HepG2 (cell line): ENCODE measurements at regions not wholly inside any gene's neighbourhood (a gene's known extent, or its start where the extent isn't known, plus 50 kb on each side); places are given as distances from the start of the nearest gene placed in this dataset.

Experiments
- ATAC-seq: fragments of 200-7000 bp; cut with Tn5 transposase; 3 replicates; pipeline ENCODE4 v1.9.1; 2020; ENCODE audit warnings: mild to moderate bottlenecking, moderate library complexity
- BruUV-seq: library from RNA; stranded (reverse); fragments of 400-500 nt; replicated peaks from 2 replicates; lab custom pipeline; 2021; lab: Mats Ljungman, UMichigan
- CTCF ChIA-PET: fragments of 300-600 bp; formaldehyde crosslinking; extraction: SDS; loops from one replicate; lab custom pipeline; 2021; ENCODE audit warnings: low total read pairs, inconsistent platforms, low intra/inter-chr PET ratio; lab: Yijun Ruan, JAX
- POLR2A ChIA-PET: fragments of 350-600 bp; sonication (Branson Sonifier 250); formaldehyde crosslinking; loops from one replicate; lab custom pipeline; 2020; ENCODE audit warnings: antibody characterized with exemption, inconsistent platforms; lab: Yijun Ruan, JAX
- DNase-seq: peaks from one replicate; pipeline ENCODE4 v3.0.0-alpha.2; 2015; ENCODE audit warnings: low spot score
- FAIRE-seq: peaks from 3 replicates; lab custom pipeline; 2011; peaks lifted over from hg19 to GRCh38; lab: Jason Lieb, UNC
- H2AFZ ChIP-seq: one replicate; pipeline ENCODE4 v1.6.1; 2011; ENCODE audit warnings: low read length, inconsistent platforms
- H3K27ac ChIP-seq: fragments of 300-600 bp; 3 replicates; pipeline ENCODE4 v1.8.0; 2011; ENCODE audit warnings: mixed run types, mild to moderate bottlenecking, mixed read lengths, low read length, inconsistent platforms; ENCODE audit not compliant: insufficient read depth; ENCODE audit errors: extremely low read length
- H3K27me3 ChIP-seq, 2 experiments: fragments of 200-600 bp in 1 of 2; 2 replicates in 1 of 2; 3 replicates in 1 of 2; pipeline versions ENCODE4 v1.6.0 to v1.8.0; 2011; ENCODE audit warnings: low read length in 2 of 2, mild to moderate bottlenecking in 2 of 2, moderate library complexity in 2 of 2, inconsistent platforms in 1 of 2; ENCODE audit not compliant: insufficient read depth in 2 of 2, control insufficient read depth in 1 of 2
- H3K36me3 ChIP-seq, 2 experiments: fragments of 200-600 bp in 1 of 2; replicated peaks in 1 of 2; 2 replicates in 1 of 2; 3 replicates in 1 of 2; pipeline versions ENCODE4 v1.5.1 to v1.8.0; 2011; ENCODE audit warnings: low read length in 2 of 2, inconsistent platforms in 1 of 2; ENCODE audit not compliant: insufficient read depth in 2 of 2, control insufficient read depth in 1 of 2
- H3K4me1 ChIP-seq: 2 replicates; pipeline ENCODE4 v1.5.1; 2012; ENCODE audit warnings: low read length, inconsistent platforms; ENCODE audit not compliant: insufficient read depth
- H3K4me2 ChIP-seq: 2 replicates; pipeline ENCODE4 v1.6.0; 2011; ENCODE audit warnings: low read depth, low read length, inconsistent platforms
- H3K4me3 ChIP-seq, 3 experiments: fragments of 200-600 bp in 1 of 3; sonication (generic), shearing (Covaris generic) in 1 of 3; replicated peaks in 1 of 3; 2 replicates each; pipeline ENCODE4 v1.5.1; 2011 to 2016; ENCODE audit warnings: low read length in 3 of 3, inconsistent platforms in 2 of 3, low read depth in 2 of 3, mild to moderate bottlenecking in 2 of 3, control low read depth in 1 of 3, mixed read lengths in 1 of 3; ENCODE audit not compliant: insufficient read depth in 1 of 3
- H3K79me2 ChIP-seq: one replicate; pipeline ENCODE4 v1.6.1; 2011; ENCODE audit warnings: low read length, inconsistent platforms; ENCODE audit not compliant: insufficient read depth
- H3K9ac ChIP-seq: 2 replicates; pipeline ENCODE4 v1.6.0; 2011; ENCODE audit warnings: mild to moderate bottlenecking, low read depth, low read length, inconsistent platforms; ENCODE audit not compliant: insufficient read depth
- H3K9me3 ChIP-seq: 2 replicates; pipeline ENCODE4 v1.5.1; 2012; ENCODE audit warnings: mild to moderate bottlenecking, low read length
- H4K20me1 ChIP-seq: 2 replicates; pipeline ENCODE4 v1.6.0; 2011; ENCODE audit warnings: inconsistent platforms, mild to moderate bottlenecking, low read length, moderate library complexity; ENCODE audit not compliant: insufficient read depth
- HNRNPK ChIP-seq: fragments of 200-400 bp; formaldehyde crosslinking; IDR thresholded peaks from 2 replicates; pipeline ENCODE4 v1.6.1; 2018; ENCODE audit warnings: low read length, low read depth, moderate library complexity, mild to moderate bottlenecking; ENCODE audit not compliant: poor library complexity, severe bottlenecking
- PCBP2 ChIP-seq: fragments of 200-400 bp; formaldehyde crosslinking; optimal IDR thresholded peaks from 2 replicates; pipeline ENCODE3; 2018; ENCODE audit warnings: low read length, low read depth; ENCODE audit not compliant: poor library complexity, severe bottlenecking
- RFX5 ChIP-seq: IDR thresholded peaks from 2 replicates; pipeline ENCODE4 v1.6.1; 2011; ENCODE audit warnings: low read depth, low read length, improper control_type of control experiment
- SRSF1 ChIP-seq: fragments of 200-400 bp; formaldehyde crosslinking; optimal IDR thresholded peaks from 2 replicates; pipeline ENCODE3; 2017; ENCODE audit warnings: mild to moderate bottlenecking, low read depth, low read length, moderate library complexity
- TERF1 ChIP-seq: sonication (generic); formaldehyde crosslinking; IDR thresholded peaks from 2 replicates; pipeline ENCODE4 v1.8.0; 2022; ENCODE audit warnings: mild to moderate bottlenecking, missing genetic modification reagents, moderate library complexity
- ZFP37 ChIP-seq: sonication (generic); formaldehyde crosslinking; IDR thresholded peaks from 2 replicates; pipeline ENCODE4 v1.4.0; 2020; ENCODE audit warnings: missing genetic modification reagents, borderline replicate concordance
- ZFP62 ChIP-seq: sonication (generic); formaldehyde crosslinking; IDR thresholded peaks from 2 replicates; pipeline ENCODE4 v1.4.0; 2020; ENCODE audit warnings: missing genetic modification reagents
- ZKSCAN8 ChIP-seq: IDR thresholded peaks from 2 replicates; pipeline ENCODE4 v1.6.1; 2016; ENCODE audit warnings: borderline replicate concordance, missing genetic modification reagents, missing compliant biosample characterization
- ZNF543 ChIP-seq: sonication (generic); formaldehyde crosslinking; IDR thresholded peaks from 2 replicates; pipeline ENCODE4 v1.4.0; 2020; ENCODE audit warnings: mild to moderate bottlenecking, missing genetic modification reagents
- ZNF713 ChIP-seq: sonication (generic); formaldehyde crosslinking; IDR thresholded peaks from 2 replicates; pipeline ENCODE4 v1.4.0; 2020; ENCODE audit warnings: mild to moderate bottlenecking, missing genetic modification reagents
- ZNF772 ChIP-seq: sonication (generic); formaldehyde crosslinking; IDR thresholded peaks from 2 replicates; pipeline ENCODE4 v1.5.0; 2020; ENCODE audit warnings: mild to moderate bottlenecking, missing genetic modification reagents
- WGBS: methylation state at CpG from one replicate; pipeline ENCODE4 v1.1.6; 2017; ENCODE audit warnings: low lambda C conversion rate; 5-methylcytosine and 5-hydroxymethylcytosine counted together
- in situ Hi-C: cut with HindIII; loops from 2 replicates; pipeline ENCODE4 v1.10.0; 2017; ENCODE audit warnings: low pct_unique_long_range_greater_than_20kb; ENCODE audit not compliant: extremely low pct_ligation_motif_present
- intact Hi-C: fragments of 100-400 bp; cut with micrococcal nuclease; formaldehyde crosslinking; loops from one replicate; pipeline ENCODE4 v1.10.0; 2022; ENCODE audit not compliant: unreplicated experiment
- TF ChIP-seq, protein P1 (sequence below): sonication (generic); formaldehyde crosslinking; IDR thresholded peaks from 2 replicates; pipeline ENCODE4 v1.5.0; 2020; ENCODE audit warnings: missing genetic modification reagents

DNA sequence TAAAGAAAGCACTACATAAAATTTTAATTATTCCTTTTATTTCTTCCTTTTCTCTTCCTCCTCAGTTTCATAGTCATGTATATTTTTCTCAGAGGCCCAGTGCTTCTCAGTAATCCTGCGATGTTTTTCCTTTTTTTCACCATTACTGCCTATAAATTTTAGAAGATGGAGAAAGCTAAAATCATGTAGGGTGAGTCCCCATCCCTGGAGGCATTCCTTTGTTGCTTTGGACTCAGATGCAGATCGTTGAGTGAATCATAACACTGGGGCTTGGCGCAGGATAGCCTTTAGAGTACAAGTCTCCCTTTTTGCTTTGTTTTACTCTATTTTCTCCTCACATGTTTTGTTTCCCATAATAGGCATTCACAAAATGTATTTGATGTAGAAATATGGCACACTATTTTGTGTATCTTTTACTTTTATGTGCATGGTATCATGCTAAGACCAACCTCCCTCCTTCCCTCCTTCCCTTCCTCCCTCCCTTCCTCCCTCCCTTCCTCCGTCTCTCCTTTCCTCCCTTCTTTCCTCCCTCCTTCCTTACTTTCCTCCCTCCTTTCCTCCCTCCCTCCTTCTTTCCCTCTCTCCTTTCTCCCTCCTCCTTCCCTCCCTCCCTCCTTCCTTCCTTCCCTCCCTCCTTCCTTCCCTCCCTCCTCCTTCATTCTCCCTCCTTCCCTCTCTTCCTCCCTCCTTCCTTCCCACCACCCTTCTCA lies 72.4 kb downstream of the NUDT12 start:
- no peak overlapping the region for H3K9ac ChIP-seq
- no peaks in the 10 kb centered on the region for H4K20me1 ChIP-seq
- FAIRE-seq (no peak), ATAC-seq (no peak), DNase-seq (no peak)
- no peak overlapping the region for H2AFZ ChIP-seq
- 12% methylated on average over 4 of the region's 4 CpGs for WGBS
- no peaks in the 10 kb centered on the region for H3K9me3 ChIP-seq
- no peak overlapping the region for H3K4me3 ChIP-seq
- no TSS peak for BruUV-seq
- CTCF ChIA-PET, result no interaction called here
- H3K79me2 ChIP-seq, result no peaks in the 10 kb centered on the region
- no peaks in the 10 kb centered on the region for H3K36me3 ChIP-seq
- no peaks in the 10 kb centered on the region for H3K27me3 ChIP-seq
- in situ Hi-C loops, result no loop called here
- H3K4me1 ChIP-seq, result no peaks in the 10 kb centered on the region
- TF ChIP-seq ZKSCAN8 (CRISPR knock-in tag) (no peak), ZNF772 (no peak), SRSF1 (no peak), ZNF543 (CRISPR knock-in tag) (no peak), ZNF713 (no peak), TERF1 (CRISPR knock-in tag) (no peak), RFX5 (no peak), HNRNPK (peak; percentile 21), ZFP62 (CRISPR knock-in tag) (no peak), PCBP2 (peak; percentile 95), ZFP37 (CRISPR knock-in tag) (no peak)
- TF ChIP-seq, protein P1, sequence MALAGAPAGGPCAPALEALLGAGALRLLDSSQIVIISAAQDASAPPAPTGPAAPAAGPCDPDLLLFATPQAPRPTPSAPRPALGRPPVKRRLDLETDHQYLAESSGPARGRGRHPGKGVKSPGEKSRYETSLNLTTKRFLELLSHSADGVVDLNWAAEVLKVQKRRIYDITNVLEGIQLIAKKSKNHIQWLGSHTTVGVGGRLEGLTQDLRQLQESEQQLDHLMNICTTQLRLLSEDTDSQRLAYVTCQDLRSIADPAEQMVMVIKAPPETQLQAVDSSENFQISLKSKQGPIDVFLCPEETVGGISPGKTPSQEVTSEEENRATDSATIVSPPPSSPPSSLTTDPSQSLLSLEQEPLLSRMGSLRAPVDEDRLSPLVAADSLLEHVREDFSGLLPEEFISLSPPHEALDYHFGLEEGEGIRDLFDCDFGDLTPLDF (CRISPR knock-in tag), result no peak
- POLR2A ChIA-PET, result no interaction called here
- H3K27ac ChIP-seq, result no peak overlapping the region
- intact Hi-C loops, result no loop called here
- H3K4me2 ChIP-seq, result no peak overlapping the region
